Neural crest cell (in vitro differentiated cells): ENCODE measurements at regions not wholly inside any gene's neighbourhood (a gene's known extent, or its start where the extent isn't known, plus 50 kb on each side); places are given as distances from the start of the nearest gene placed in this dataset.
A peak's percentile ranks its signal among the peaks of the same experiment; 100 is the strongest.
"Not testable (repeated sequence)": the region's sequence is repeated elsewhere in the genome, so short reads cannot be mapped to it uniquely, and the experiment has no call there.

Experiments
- DNase-seq: peaks from one replicate; pipeline ENCODE4 v3.0.0; 2021; ENCODE audit warnings: low read depth, mixed read lengths, low spot score
- H3K27ac Mint-ChIP-seq: one replicate; pipeline ENCODE4 v1.8.0; 2021; ENCODE audit warnings: mild to moderate bottlenecking, mixed read lengths; ENCODE audit not compliant: unreplicated experiment
- H3K27me3 Mint-ChIP-seq: 2 replicates; pipeline ENCODE4 v1.8.0; 2021; ENCODE audit warnings: low read depth, mild to moderate bottlenecking, mixed read lengths
- H3K36me3 Mint-ChIP-seq: 2 replicates; pipeline ENCODE4 v1.8.0; 2021; ENCODE audit warnings: low read depth, mild to moderate bottlenecking, mixed read lengths
- H3K4me1 Mint-ChIP-seq: 2 replicates; pipeline ENCODE4 v1.8.0; 2021; ENCODE audit warnings: mixed read lengths
- H3K4me3 Mint-ChIP-seq: one replicate; pipeline ENCODE4 v1.8.0; 2021; ENCODE audit warnings: mild to moderate bottlenecking, mixed read lengths
- H3K9me3 Mint-ChIP-seq: 2 replicates; pipeline ENCODE4 v1.8.0; 2021; ENCODE audit warnings: mixed read lengths
- CTCF ChIP-seq: fragments of 200-600 bp; sonication (generic); conservative IDR thresholded peaks from 2 replicates; pipeline ENCODE4 v1.5.0; 2021; ENCODE audit warnings: antibody characterized with exemption, mild to moderate bottlenecking

DNA sequence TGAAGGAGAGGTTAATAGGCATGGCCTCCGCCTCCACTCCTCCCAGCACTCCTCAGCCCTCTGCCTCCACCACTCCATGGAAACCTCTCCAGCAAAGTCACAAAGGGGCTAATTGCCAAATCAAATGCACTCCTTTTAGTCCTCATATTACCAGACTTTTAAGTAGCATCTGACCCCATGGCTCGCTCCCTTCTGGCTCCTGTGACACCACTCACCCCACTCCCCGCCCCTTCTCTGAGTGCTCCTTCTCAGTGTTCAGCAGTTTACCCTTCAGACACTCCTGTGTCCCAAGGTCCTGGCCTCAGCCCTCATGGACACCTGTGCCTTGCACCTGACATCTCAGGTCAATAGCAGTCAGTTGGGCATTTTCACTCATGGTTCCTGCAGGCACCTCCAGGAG, 243.5 kb upstream of the CCL2 start:
- TF ChIP-seq CTCF = no peak
- Mint-ChIP-seq H3K9me3 (no peaks in the 10 kb centered on the region), H3K4me3 (no peak overlapping the region), H3K27ac (no peak overlapping the region), H3K36me3 (no peaks in the 10 kb centered on the region), H3K4me1 (peaks cover 6% of the 10 kb centered on the region), H3K27me3 (peaks cover 11% of the 10 kb centered on the region)
- no peak for DNase-seq

DNA sequence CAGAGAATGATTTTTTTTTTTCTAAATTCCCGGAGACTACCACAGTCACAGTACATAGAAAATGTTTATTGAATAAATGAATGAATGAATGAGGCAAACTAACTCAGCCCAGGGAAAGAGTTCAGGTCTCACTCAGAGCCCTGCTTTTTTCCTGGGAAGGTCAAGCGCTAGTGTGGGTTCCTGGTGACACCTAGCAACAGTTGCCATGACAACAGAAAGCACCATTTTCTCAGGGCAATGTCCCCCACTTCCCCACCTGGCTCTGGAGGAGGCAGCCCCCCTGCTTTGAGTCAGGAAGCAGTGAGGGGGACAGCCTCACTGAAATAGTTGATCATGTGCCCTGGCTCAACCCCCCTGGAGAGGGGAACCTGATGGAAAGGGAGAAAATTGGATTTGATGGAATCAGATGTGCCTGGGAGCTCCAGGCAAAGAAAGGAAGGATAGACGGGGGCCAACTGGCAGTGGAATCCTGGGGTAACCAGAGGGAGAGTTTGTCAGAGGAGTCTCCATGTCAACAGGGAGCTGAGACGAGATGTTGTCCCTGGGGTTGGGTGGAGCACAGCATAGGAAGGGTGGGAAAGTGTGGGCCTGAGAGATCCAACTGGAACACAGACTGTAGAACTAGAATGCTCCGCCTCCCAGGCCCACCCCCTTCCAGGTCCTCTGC, 242.2 kb upstream of the CCL2 start:
- no peak for DNase-seq
- Mint-ChIP-seq H3K27me3 (peaks cover 11% of the 10 kb centered on the region), H3K27ac (no peak overlapping the region)

GRCh38 chr17:34015253-34015652, 239.8 kb upstream of the CCL2 start:
- H3K9me3 Mint-ChIP-seq = no peaks in the 10 kb centered on the region
- H3K4me1 Mint-ChIP-seq = peaks cover 6% of the 10 kb centered on the region
- no peak for TF ChIP-seq CTCF
- no peaks in the 10 kb centered on the region for H3K36me3 Mint-ChIP-seq
- H3K27me3 Mint-ChIP-seq = peaks cover 10% of the 10 kb centered on the region
- no peak overlapping the region for H3K27ac Mint-ChIP-seq
- H3K4me3 Mint-ChIP-seq = no peak overlapping the region
- no peak for DNase-seq

More for the DNA sequence above, 242.2 kb upstream of the CCL2 start:
- no peaks in the 10 kb centered on the region for H3K36me3 Mint-ChIP-seq
- peaks cover 6% of the 10 kb centered on the region for H3K4me1 Mint-ChIP-seq
- no peaks in the 10 kb centered on the region for H3K9me3 Mint-ChIP-seq
- TF ChIP-seq CTCF = no peak
- H3K4me3 Mint-ChIP-seq = no peak overlapping the region

DNA sequence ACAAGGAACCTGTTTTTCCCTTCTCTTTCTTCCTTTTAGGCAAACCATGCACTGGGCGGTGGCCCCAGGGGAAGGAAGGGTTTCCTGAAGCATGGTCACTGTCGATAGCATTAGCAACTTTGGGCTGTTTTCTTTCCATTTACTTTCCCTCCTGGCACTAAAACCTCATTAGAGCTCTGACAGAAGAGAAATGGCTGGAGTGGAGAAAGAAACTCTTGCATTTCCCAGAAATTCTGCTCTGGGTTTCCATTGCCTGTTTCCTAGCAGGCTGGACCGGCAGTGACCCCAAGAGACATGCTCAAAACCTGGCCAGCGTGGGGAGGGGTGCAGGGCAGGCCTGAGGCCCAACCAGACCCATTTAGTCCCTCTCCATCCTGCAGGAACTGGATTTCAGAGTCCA, 230.7 kb upstream of the CCL2 start:
- H3K27me3 Mint-ChIP-seq = peaks cover 14% of the 10 kb centered on the region
- no peak for TF ChIP-seq CTCF
- no peak for DNase-seq
- H3K9me3 Mint-ChIP-seq = no peaks in the 10 kb centered on the region
- H3K36me3 Mint-ChIP-seq = no peaks in the 10 kb centered on the region
- H3K4me3 Mint-ChIP-seq = no peak overlapping the region
- H3K27ac Mint-ChIP-seq = no peak overlapping the region
- H3K4me1 Mint-ChIP-seq = no peaks in the 10 kb centered on the region

- no peak overlapping the region for H3K27ac Mint-ChIP-seq
- DNase-seq = no peak
- no peaks in the 10 kb centered on the region for H3K36me3 Mint-ChIP-seq
- peaks cover 17% of the 10 kb centered on the region for H3K27me3 Mint-ChIP-seq
- no peak overlapping the region for H3K4me3 Mint-ChIP-seq
- H3K4me1 Mint-ChIP-seq = no peaks in the 10 kb centered on the region
- TF ChIP-seq CTCF = no peak
- H3K9me3 Mint-ChIP-seq = no peaks in the 10 kb centered on the region
Observed at GRCh38 chr17:34024806-34025551, 230.1 kb upstream of the CCL2 start.

DNA sequence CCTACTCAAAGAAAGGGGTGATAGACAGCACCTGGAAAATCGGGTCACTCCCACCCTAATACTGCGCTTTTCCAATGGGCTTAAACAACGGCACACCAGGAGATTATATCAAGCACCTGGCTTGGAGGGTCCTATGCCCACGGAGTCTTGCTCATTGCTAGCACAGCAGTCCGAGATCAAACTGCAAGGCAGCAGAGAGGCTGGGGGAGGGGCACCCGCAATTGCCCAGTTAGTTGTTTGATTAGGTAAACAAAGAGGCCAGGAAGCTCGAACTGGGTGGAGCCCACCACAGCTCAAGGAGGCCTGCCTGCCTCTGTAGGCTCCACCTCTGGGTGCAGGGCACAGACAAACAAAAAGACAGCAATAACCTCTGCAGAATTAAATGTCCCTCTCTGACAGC, 224.5 kb upstream of the CCL2 start:
- H3K4me3 Mint-ChIP-seq, H3K36me3 Mint-ChIP-seq, DNase-seq, H3K4me1 Mint-ChIP-seq, H3K9me3 Mint-ChIP-seq, H3K27ac Mint-ChIP-seq: not testable (repeated sequence)
- H3K27me3 Mint-ChIP-seq = peaks cover 13% of the 10 kb centered on the region

DNA sequence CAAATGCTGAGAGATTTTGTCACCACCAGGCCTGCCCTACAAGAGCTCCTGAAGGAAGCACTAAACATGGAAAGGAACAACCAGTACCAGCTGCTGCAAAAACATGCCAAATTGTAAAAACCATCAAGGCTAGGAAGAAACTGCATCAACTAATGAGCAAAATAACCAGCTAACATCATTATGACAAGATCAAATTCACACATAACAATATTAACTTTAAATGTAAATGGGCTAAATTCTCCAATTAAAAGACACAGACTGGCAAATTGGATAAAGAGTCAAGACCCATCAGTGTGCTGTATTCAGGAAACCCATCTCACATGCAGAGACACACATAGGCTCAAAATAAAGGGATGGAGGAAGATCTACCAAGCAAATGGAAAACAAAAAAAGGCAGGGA, 222.8 kb upstream of the CCL2 start:
- H3K36me3 Mint-ChIP-seq, DNase-seq, H3K4me3 Mint-ChIP-seq, H3K27ac Mint-ChIP-seq, H3K4me1 Mint-ChIP-seq, H3K9me3 Mint-ChIP-seq: not testable (repeated sequence)
- peaks cover 12% of the 10 kb centered on the region for H3K27me3 Mint-ChIP-seq

- Mint-ChIP-seq H3K27me3 (peaks cover 21% of the 10 kb centered on the region), H3K27ac (peak overlapping the region; percentile 4)
- not testable (repeated sequence) for H3K9me3 Mint-ChIP-seq
Observed at GRCh38 chr17:34038786-34039185, 216.3 kb upstream of the CCL2 start.

DNA sequence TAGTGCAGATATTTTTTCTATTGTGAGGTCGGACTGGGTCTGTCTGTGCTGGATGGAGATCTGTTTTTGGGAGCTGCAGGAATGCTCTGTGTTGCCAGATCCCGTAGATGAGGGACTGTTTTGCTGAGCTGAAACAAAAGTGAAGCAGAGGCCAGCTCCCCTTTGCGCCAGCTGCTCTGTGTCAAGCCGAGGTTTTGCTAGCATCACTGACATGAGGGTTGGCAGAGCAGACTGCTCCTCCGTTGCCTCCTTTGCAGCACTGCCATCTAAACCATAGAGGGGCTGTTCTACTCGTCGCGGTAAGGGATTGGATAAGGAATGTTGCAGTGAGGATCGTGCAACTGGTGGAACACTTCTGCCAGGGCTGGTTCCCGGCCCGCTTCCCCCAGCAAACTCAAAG, 215.9 kb upstream of the CCL2 start:
- DNase-seq, H3K9me3 Mint-ChIP-seq, H3K4me3 Mint-ChIP-seq, H3K27ac Mint-ChIP-seq, H3K36me3 Mint-ChIP-seq, H3K4me1 Mint-ChIP-seq: not testable (repeated sequence)
- H3K27me3 Mint-ChIP-seq = peaks cover 23% of the 10 kb centered on the region

More at GRCh38 chr17:34038786-34039185, 216.3 kb upstream of the CCL2 start:
- DNase-seq, H3K36me3 Mint-ChIP-seq, H3K4me3 Mint-ChIP-seq, H3K4me1 Mint-ChIP-seq: not testable (repeated sequence)
